GM12878 (cell line): ENCODE measurements at regions not wholly inside any gene's neighbourhood (a gene's known extent, or its start where the extent isn't known, plus 50 kb on each side); places are given as distances from the start of the nearest gene placed in this dataset.

Experiments used
- MYB ChIP-seq: fragments of 150-350 bp; IDR thresholded peaks from 2 replicates; pipeline ENCODE4 v1.6.1; 2014; ENCODE audit warnings: mild to moderate bottlenecking, low read depth, low read length, borderline replicate concordance
- ZNF384 ChIP-seq: IDR thresholded peaks from 2 replicates; pipeline ENCODE4 v1.6.1; 2012; ENCODE audit warnings: low read depth, mild to moderate bottlenecking, low read length, improper control_type of control experiment, borderline replicate concordance

- TF ChIP-seq ZNF384 (no peak), MYB (no peak)
These were observed 437.3 kb upstream of the BCHE start for GRCh38 chr3:166274351-166275023.
